A673 (cell line): ENCODE measurements at regions not wholly inside any gene's neighbourhood (a gene's known extent, or its start where the extent isn't known, plus 50 kb on each side); places are given as distances from the start of the nearest gene placed in this dataset.
"Not testable (repeated sequence)": the region's sequence is repeated elsewhere in the genome, so short reads cannot be mapped to it uniquely, and the experiment has no call there.

Experiments
- BruUV-seq: library from RNA; stranded (reverse); fragments of 400-500 nt; replicated peaks from 2 replicates; lab custom pipeline; 2021; lab: Mats Ljungman, UMichigan
- CTCF ChIA-PET: fragments of 300-600 bp; sonication (Branson Sonifier 250); formaldehyde crosslinking; loops from one replicate; lab custom pipeline; 2022; ENCODE audit warnings: antibody characterized with exemption; lab: Charles Lee
- POLR2A ChIA-PET: fragments of 300-600 bp; sonication (Branson Sonifier 250); formaldehyde crosslinking; loops from one replicate; lab custom pipeline; 2022; ENCODE audit warnings: antibody characterized with exemption; ENCODE audit not compliant: low non-redundant PET; lab: Charles Lee
- DNase-seq: peaks from one replicate; pipeline ENCODE4 v3.0.0-alpha.2; 2015; ENCODE audit warnings: low spot score
- H3K27ac ChIP-seq: fragments of 200-600 bp; sonication (generic); 2 replicates; pipeline ENCODE4 v1.5.1; 2016; ENCODE audit warnings: mixed run types, low read depth, mild to moderate bottlenecking, mixed read lengths, antibody characterized with exemption, low read length; ENCODE audit not compliant: poor library complexity, severe bottlenecking
- H3K27me3 ChIP-seq: fragments of 200-600 bp; sonication (generic); replicated peaks from 2 replicates; pipeline ENCODE4 v1.6.1; 2017; ENCODE audit warnings: mixed run types, low read depth, mild to moderate bottlenecking, mixed read lengths, antibody characterized with exemption, low read length; ENCODE audit not compliant: insufficient read depth, poor library complexity
- H3K36me3 ChIP-seq: fragments of 200-600 bp; sonication (generic); 2 replicates; pipeline ENCODE4 v1.6.1; 2016; ENCODE audit warnings: mixed run types, mild to moderate bottlenecking, mixed read lengths, antibody characterized with exemption, low read length; ENCODE audit not compliant: insufficient read depth, poor library complexity, severe bottlenecking
- H3K4me1 ChIP-seq: fragments of 200-600 bp; sonication (generic); 2 replicates; pipeline ENCODE4 v1.6.1; 2017; ENCODE audit warnings: mixed run types, mild to moderate bottlenecking, mixed read lengths, antibody characterized with exemption, low read length; ENCODE audit not compliant: insufficient read depth, poor library complexity, severe bottlenecking
- H3K4me3 ChIP-seq: fragments of 200-600 bp; sonication (generic); 2 replicates; pipeline ENCODE4 v1.5.1; 2016; ENCODE audit warnings: low read depth, mixed run types, mild to moderate bottlenecking, mixed read lengths, low read length; ENCODE audit not compliant: poor library complexity, severe bottlenecking
- H3K9me3 ChIP-seq: fragments of 200-600 bp; sonication (generic); 2 replicates; pipeline ENCODE4 v1.6.1; 2016; ENCODE audit warnings: mixed run types, low read depth, mild to moderate bottlenecking, mixed read lengths, antibody characterized with exemption, low read length; ENCODE audit not compliant: poor library complexity, severe bottlenecking
- EZH2 ChIP-seq: fragments of 200-600 bp; sonication (generic); IDR thresholded peaks from 2 replicates; pipeline ENCODE4 v1.6.1; 2017; ENCODE audit warnings: borderline replicate concordance, low read depth, mild to moderate bottlenecking, mixed read lengths, antibody characterized with exemption, low read length; ENCODE audit not compliant: poor library complexity, severe bottlenecking
- intact Hi-C: fragments of 100-400 bp; cut with micrococcal nuclease; formaldehyde crosslinking; loops from one replicate; pipeline ENCODE4 v1.10.0; 2022; ENCODE audit not compliant: unreplicated experiment
- TF ChIP-seq, protein P1 (sequence below): fragments of 300-800, 200-600 bp; sonication (generic); conservative IDR thresholded peaks from 2 replicates; pipeline ENCODE4 v1.5.1; 2017; ENCODE audit warnings: low read depth, mild to moderate bottlenecking, antibody characterized with exemption, low read length, moderate library complexity, mixed read lengths

DNA sequence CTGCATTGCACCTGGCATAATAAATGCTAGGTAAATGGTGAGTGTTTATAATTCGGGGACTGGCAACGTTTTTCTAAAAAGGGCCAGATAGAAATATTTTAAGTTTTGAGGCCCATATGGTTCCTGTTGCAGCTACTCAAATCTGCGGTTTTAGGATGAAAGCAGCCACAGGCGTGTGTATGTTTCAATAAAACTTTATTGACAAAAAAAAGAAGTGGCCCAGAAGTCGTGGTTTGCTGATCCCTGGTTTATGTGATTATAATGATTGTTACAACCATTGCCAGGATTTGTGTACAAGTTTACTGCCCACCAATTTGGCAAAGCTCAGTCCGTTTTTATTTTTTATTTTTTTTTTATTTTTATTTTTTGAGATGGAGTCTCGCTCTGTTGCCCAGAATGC lies 536.1 kb downstream of the XYLT1 start:
- no peak for TF ChIP-seq EZH2
- TF ChIP-seq, protein P1, sequence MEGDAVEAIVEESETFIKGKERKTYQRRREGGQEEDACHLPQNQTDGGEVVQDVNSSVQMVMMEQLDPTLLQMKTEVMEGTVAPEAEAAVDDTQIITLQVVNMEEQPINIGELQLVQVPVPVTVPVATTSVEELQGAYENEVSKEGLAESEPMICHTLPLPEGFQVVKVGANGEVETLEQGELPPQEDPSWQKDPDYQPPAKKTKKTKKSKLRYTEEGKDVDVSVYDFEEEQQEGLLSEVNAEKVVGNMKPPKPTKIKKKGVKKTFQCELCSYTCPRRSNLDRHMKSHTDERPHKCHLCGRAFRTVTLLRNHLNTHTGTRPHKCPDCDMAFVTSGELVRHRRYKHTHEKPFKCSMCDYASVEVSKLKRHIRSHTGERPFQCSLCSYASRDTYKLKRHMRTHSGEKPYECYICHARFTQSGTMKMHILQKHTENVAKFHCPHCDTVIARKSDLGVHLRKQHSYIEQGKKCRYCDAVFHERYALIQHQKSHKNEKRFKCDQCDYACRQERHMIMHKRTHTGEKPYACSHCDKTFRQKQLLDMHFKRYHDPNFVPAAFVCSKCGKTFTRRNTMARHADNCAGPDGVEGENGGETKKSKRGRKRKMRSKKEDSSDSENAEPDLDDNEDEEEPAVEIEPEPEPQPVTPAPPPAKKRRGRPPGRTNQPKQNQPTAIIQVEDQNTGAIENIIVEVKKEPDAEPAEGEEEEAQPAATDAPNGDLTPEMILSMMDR, result no peak

DNA sequence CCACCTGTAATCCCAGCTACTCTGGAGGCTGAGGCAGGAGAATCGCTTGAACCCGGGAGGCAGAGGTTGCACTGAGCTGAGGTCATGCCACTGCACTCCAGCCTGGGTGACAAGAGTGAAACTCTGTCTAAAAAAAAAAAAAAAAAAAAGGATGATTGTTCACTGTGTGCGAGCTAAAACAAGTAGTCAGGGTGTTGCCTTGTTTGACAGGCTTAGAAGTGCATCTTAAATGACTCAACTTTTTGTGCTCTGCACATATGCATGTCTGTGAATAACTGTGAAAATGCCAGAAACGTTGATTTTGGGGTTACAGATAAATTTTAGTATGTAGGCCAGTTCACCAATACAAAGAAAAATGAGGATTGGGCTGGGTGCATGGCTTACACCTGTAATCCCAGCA lies 534.9 kb downstream of the XYLT1 start:
- POLR2A ChIA-PET, H3K36me3 ChIP-seq, H3K27me3 ChIP-seq, DNase-seq, H3K4me1 ChIP-seq, H3K27ac ChIP-seq, BruUV-seq, intact Hi-C loops, CTCF ChIA-PET, H3K9me3 ChIP-seq, H3K4me3 ChIP-seq: not testable (repeated sequence)

More for the DNA sequence above, 536.1 kb downstream of the XYLT1 start:
- ChIA-PET CTCF (no interaction called here), POLR2A (no interaction called here)
- no TSS peak for BruUV-seq
- Histone ChIP-seq H3K4me3 (no peak overlapping the region), H3K36me3 (no peaks in the 10 kb centered on the region), H3K27ac (no peak overlapping the region), H3K27me3 (no peaks in the 10 kb centered on the region), H3K9me3 (no peaks in the 10 kb centered on the region), H3K4me1 (no peaks in the 10 kb centered on the region)
- intact Hi-C loops, result no loop called here
- DNase-seq, result no peak

DNA sequence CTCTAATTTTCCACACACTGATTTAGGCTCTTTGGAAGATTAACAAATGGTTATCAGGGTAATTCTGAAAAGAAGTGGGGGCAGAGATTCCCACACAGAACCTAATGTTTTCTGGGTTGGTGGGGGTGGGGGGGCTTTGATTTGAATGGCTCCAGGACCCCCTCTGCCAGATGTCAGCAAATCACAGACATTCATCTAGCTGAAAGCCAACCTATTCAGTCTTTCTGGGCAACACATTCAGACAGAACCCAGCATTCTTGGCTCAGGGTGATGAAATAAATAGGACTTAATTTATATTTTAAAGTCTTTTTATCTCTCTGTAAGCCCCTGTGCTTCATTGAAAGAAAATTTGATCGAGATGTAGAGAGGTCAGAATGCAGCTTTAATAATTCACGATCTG lies 533.2 kb downstream of the XYLT1 start:
- POLR2A ChIA-PET, result no interaction called here
- Histone ChIP-seq H3K36me3 (no peaks in the 10 kb centered on the region), H3K27me3 (no peaks in the 10 kb centered on the region), H3K27ac (no peak overlapping the region), H3K4me1 (no peaks in the 10 kb centered on the region), H3K4me3 (no peak overlapping the region), H3K9me3 (no peaks in the 10 kb centered on the region)
- TF ChIP-seq, protein P1, result no peak
- no peak for TF ChIP-seq EZH2
- no peak for DNase-seq
- CTCF ChIA-PET, result no interaction called here
- BruUV-seq, result no TSS peak
- intact Hi-C loops, result no loop called here

DNA sequence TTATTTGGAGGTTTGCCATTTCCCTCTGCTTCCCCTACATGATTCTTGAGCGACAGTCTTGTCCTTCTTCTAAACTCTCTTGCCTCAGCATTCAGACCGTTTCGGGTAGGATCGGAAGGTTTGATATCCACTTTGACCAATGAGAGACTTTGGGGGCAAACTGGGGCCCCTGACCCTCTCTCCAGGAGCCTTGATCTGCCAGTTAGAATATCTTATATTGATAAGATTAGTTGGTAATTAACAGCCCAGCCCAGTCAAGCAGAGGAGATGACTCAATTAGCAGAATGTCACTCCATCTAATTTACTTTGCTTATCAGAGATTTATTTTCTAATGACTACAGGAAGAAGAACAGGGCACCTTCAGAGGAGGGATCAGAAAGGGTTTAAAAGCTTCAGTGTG lies 532.8 kb downstream of the XYLT1 start:
- no peak overlapping the region for H3K27ac ChIP-seq
- no TSS peak for BruUV-seq
- POLR2A ChIA-PET, result no interaction called here
- intact Hi-C loops, result no loop called here
- no peaks in the 10 kb centered on the region for H3K27me3 ChIP-seq
- DNase-seq, result no peak
- TF ChIP-seq EZH2, result no peak
- TF ChIP-seq, protein P1, result no peak
- no peak overlapping the region for H3K4me3 ChIP-seq
- CTCF ChIA-PET, result no interaction called here
- H3K4me1 ChIP-seq, result no peaks in the 10 kb centered on the region
- H3K36me3 ChIP-seq, result no peaks in the 10 kb centered on the region
- no peaks in the 10 kb centered on the region for H3K9me3 ChIP-seq
